ENCODE measurements at regions not wholly inside any gene's neighbourhood (a gene's known extent, or its start where the extent isn't known, plus 50 kb on each side); places are given as distances from the start of the nearest gene placed in this dataset.

DNA sequence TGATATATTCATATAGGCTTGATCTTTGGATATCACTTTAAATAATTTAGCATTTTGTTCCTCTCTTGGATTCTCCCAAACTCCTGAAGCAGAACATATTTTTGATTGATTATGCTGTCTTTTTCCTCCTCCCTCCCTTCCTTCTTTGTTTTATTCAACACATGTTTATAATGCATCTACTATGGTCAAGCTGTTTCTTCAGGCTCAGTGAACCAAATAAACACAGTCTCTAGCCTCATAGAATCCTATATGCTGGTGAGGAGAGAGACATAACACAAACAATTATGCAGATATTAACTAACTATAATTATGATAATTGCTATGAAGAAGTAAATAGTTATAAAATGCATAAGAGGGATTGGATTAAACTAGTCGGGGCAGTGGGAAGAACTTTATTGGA lies 1023.6 kb upstream of the RAG2 start:
- no peak for DNase-seq (ENCODE audit: low read depth)

- no peak for DNase-seq (ENCODE audit: low read depth)
Observed at GRCh38 chr11:37616291-37616690, 1018.3 kb upstream of the RAG2 start.

DNA sequence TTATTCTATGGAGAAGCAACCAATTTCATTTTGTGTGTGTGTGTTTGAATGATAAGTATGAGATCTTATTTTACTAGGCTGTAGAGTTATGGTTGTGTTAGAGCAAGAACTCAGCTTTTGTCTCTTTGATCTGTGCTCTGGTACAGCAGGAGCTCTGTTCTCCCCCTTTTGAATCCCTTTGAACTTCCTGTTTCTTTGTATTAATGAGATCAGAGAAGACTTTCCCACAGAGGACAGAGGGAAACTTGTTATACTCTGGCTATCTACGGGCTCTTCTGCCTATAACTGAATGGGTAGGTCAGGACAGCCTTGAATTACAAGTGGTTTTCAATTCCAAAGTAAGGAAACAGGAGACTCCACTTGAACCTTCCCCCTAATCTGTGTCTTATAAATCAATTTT lies 1015.0 kb upstream of the RAG2 start:
- no peak for DNase-seq (ENCODE audit: low read depth)

DNA sequence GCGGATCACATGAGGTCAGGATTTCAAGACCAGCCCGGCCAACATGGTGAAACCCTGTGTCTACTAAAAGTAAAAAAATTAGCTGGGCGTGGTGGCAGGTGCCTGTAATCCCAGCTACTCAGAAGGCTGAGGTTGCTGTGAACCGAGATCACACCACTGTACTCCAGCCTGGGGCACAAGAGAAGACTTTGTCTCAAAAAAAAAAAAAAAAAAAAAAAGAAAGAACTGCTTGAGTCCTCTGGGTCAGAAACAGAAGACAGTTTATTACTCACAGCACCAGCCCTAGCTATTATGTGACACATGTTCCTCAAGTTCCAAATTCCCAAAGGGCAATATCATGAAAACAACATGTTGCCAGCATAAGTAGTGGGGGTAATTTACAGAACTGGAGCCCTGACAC lies 1014.1 kb upstream of the RAG2 start:
- DNase-seq (ENCODE audit: low read depth), result no peak

DNA sequence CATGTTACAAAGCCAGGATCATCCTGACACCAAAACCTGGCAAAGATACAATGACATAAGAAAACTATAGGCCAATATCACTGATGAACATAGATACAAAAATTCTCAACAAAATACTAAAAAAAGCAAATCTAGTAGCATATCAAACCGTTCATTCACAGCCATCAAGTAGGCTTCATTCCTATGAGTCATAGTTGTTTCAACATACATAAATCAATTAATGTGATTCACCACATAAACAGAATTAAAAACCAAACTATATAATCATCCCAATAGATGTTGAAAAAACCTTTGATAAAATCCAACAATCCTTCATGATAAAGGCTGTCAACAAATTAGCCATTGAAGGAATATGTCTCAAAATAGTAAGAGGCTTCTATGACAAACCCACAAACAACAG lies 1007.2 kb upstream of the RAG2 start:
- DNase-seq (ENCODE audit: low read depth), result no peak

DNA sequence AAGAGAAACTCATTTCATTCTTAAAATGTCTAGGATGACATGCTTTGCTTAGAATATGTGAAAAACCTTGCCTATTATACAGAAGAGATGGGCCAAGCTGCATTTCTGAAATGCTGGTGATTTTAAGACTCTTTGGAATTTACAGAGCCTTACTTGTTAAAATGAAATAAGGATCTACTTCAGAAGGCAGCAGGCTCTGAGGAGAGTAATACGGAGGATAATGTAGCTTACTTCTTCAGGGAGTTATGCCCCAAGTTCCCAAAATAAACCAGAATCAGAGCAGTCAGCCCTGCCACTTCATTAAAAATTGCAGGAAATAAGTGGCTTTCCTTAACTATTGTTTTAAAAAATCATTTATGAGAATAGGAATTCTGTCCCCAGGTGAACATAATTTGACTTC lies 1000.3 kb upstream of the RAG2 start:
- no peak for DNase-seq (ENCODE audit: low read depth)

GRCh38 chr11:37597776-37598175 lies 999.7 kb upstream of the RAG2 start:
- no peak for DNase-seq (ENCODE audit: low read depth)

GRCh38 chr11:37595845-37596244 lies 997.8 kb upstream of the RAG2 start:
- no peak for DNase-seq (ENCODE audit: low read depth)

- DNase-seq (ENCODE audit: low read depth), result no peak
Observed at GRCh38 chr11:37574361-37574760, 976.3 kb upstream of the RAG2 start.

DNA sequence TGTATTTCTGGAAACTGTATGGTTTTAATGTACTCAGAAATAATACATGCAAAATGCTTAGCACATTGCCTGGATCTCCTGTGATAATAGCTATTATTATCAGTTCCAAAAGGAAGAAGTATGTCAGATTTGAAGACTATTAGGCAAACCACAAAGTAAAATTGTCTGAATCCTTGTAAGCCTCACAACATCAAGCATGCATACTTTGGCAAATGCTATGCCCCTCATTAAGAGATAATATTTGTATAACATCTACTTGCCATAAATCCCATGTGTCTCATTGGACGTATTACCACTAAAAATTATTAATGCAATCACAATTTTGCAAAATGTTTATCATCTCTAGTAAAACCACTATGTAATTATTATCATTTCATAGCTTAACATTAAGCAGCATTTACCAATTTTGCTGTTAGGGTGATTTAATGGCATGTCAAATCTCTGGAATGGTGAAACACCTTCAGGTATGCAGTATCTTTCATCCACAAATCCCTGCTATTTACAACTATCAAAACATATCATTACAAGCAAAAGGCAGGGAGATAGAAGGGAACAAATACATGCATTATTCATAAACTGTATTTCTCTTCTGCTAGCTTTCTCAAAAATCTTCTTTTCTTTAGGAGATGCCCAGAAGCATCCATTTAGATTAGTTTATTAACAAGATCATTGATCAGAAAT lies 974.6 kb upstream of the RAG2 start:
- no peak for DNase-seq (ENCODE audit: low read depth)

DNA sequence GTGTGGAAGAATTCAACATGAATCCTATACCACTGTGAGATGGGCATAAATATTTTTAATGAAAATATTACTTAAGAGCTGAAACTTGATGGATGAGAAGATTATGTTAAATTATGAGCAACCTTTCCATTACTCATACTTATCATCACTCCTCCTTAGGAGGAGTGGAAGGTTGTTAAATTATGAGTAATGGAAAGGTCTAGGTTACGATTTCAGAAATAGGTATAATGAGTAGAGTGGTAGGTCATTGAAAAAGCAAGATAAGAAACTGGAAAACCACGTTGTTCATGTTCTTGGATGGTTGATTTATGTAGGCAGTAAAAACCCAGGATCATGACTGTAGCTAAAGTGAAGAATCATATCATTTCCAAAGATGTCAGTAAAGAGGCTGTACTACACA lies 973.2 kb upstream of the RAG2 start:
- DNase-seq (ENCODE audit: low read depth), result no peak

- no peak for DNase-seq (ENCODE audit: low read depth)
Observed at GRCh38 chr11:37560991-37561390, 963.0 kb upstream of the RAG2 start.

GRCh38 chr11:37560346-37560745 lies 962.3 kb upstream of the RAG2 start:
- DNase-seq (ENCODE audit: low read depth), result no peak

GRCh38 chr11:37558619-37559210 lies 960.7 kb upstream of the RAG2 start:
- DNase-seq (ENCODE audit: low read depth), result no peak

GRCh38 chr11:37557990-37558389 lies 960.0 kb upstream of the RAG2 start:
- no peak for DNase-seq (ENCODE audit: low read depth)

GRCh38 chr11:37552284-37552683 lies 954.2 kb upstream of the RAG2 start:
- DNase-seq (ENCODE audit: low read depth), result no peak

- DNase-seq (ENCODE audit: low read depth), result no peak
Observed at GRCh38 chr11:37544491-37544890, 946.5 kb upstream of the RAG2 start.

- no peak for DNase-seq (ENCODE audit: low read depth)
Observed at GRCh38 chr11:37533830-37534229, 935.8 kb upstream of the RAG2 start.

DNA sequence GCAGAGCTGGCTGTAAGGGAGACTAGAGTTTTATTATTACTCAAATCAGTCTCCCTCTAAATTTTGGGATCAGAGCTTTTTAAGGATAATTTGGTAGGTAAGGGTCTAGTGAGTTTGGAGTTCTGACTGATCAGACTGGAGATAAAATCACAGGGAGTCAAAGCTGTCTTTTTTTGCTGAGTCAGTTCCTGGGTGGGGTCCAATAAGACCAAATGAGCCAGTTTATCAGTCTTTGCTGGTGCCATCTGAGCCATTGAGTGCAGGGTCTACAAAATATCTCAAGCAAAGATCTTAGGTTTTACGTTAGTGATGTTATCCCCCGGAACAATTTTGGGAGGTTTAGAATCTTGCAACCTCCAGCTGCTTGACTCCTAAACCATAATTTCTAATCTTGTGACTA lies 935.1 kb upstream of the RAG2 start:
- no peak for DNase-seq (ENCODE audit: low read depth)

- DNase-seq (ENCODE audit: low read depth), result no peak
Observed at GRCh38 chr11:37532271-37532670, 934.2 kb upstream of the RAG2 start.

- no peak for DNase-seq (ENCODE audit: low read depth)
Observed at GRCh38 chr11:37527545-37527944, 929.5 kb upstream of the RAG2 start.

DNA sequence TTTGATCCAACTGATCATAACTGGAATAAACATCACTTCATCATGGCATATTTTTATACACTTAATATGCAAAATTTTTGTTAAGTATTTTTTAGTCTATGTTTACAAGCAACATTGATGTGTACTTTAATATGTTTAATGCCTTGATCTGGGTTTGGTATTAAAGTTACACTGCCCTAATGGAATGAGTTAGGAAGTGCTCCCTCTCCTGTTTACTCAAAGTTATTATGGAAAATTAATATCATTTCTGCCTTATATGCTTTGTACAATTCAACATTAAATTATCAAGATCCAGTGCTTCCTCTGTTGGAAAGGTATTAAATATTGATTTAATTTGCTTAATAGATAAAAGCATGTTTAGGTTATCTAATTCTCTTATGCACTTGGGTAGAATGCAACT lies 927.3 kb upstream of the RAG2 start:
- no peak for DNase-seq (ENCODE audit: low read depth)

GRCh38 chr11:37519781-37520180 lies 921.7 kb upstream of the RAG2 start:
- DNase-seq (ENCODE audit: low read depth), result no peak

DNA sequence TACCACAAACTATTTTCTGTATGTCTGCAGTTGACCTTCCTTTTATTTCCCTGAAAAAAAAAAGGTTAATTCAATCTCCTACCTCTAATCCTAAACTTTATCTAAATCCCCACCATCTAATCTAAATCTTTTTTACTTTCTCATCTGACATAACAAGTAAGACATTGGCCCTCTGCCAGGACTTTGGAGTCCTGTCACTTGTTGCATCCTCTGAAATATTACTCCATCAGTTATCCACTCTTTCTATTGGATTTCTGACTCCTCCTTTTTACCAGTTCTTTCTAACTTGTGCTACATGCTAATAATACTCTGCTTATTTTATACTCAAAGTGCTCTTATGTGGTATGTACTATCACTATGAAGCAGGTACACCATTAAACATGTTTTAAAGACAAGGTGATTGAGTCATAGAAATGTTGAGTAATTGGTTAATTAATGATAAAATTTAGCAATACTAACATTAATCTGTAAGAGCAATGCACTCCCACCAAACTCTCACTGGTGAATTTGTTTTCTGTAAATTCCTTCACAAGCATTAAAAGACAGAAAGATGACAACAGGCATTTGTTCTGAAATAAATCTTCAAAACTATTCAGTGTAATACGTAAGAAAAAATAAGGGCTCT lies 914.2 kb upstream of the RAG2 start:
- no peak for DNase-seq (ENCODE audit: low read depth)
